WTC11 (cell line): ENCODE measurements at regions not wholly inside any gene's neighbourhood (a gene's known extent, or its start where the extent isn't known, plus 50 kb on each side); places are given as distances from the start of the nearest gene placed in this dataset.

Experiments
- ATAC-seq: fragments of 200-7000 bp; cut with Tn5 transposase; 2 replicates; pipeline ENCODE4 v1.10.0; 2021; ENCODE audit warnings: mild to moderate bottlenecking, moderate library complexity
- CTCF ChIA-PET: fragments of 300-600 bp; sonication (Branson Sonifier 250); formaldehyde crosslinking; loops from one replicate; lab custom pipeline; 2021; ENCODE audit warnings: antibody characterized with exemption; lab: Charles Lee
- POLR2A ChIA-PET: fragments of 350-600 bp; sonication (Branson Sonifier 250); formaldehyde crosslinking; loops from one replicate; lab custom pipeline; 2021; ENCODE audit warnings: antibody characterized with exemption; lab: Charles Lee
- DNase-seq: peaks from one replicate; pipeline ENCODE4 v3.0.0; 2021; ENCODE audit warnings: low spot score
- H3K27ac Mint-ChIP-seq: 2 replicates; pipeline ENCODE4 v1.8.0; 2021; ENCODE audit warnings: mixed read lengths
- H3K27me3 Mint-ChIP-seq: 2 replicates; pipeline ENCODE4 v1.8.0; 2021; ENCODE audit warnings: low read depth, mild to moderate bottlenecking, moderate library complexity, mixed read lengths
- H3K36me3 Mint-ChIP-seq: 2 replicates; pipeline ENCODE4 v1.8.0; 2021; ENCODE audit warnings: mixed read lengths
- H3K4me1 Mint-ChIP-seq: 2 replicates; pipeline ENCODE4 v1.8.0; 2022; ENCODE audit warnings: mixed read lengths
- H3K4me3 Mint-ChIP-seq: 2 replicates; pipeline ENCODE4 v1.8.0; 2021; ENCODE audit warnings: mild to moderate bottlenecking, moderate library complexity, mixed read lengths
- H3K9me3 Mint-ChIP-seq: 2 replicates; pipeline ENCODE4 v1.8.0; 2021; ENCODE audit warnings: mixed read lengths
- AFF4 ChIP-seq: sonication (generic); formaldehyde crosslinking; IDR thresholded peaks from 2 replicates; pipeline ENCODE4 v1.8.1; 2023; ENCODE audit warnings: mild to moderate bottlenecking, missing genetic modification reagents, borderline replicate concordance
- ATF3 ChIP-seq: sonication (generic); formaldehyde crosslinking; conservative IDR thresholded peaks from 2 replicates; pipeline ENCODE4 v1.8.1; 2022; ENCODE audit warnings: mild to moderate bottlenecking, missing genetic modification reagents
- CREM ChIP-seq: sonication (generic); formaldehyde crosslinking; IDR thresholded peaks from 2 replicates; pipeline ENCODE4 v1.8.1; 2022; ENCODE audit warnings: mild to moderate bottlenecking, missing genetic modification reagents, moderate library complexity
- ERG ChIP-seq: fragments of 250-450 bp; sonication (Bioruptor Pico); IDR thresholded peaks from 2 replicates; pipeline ENCODE4 v1.8.0; 2021; ENCODE audit warnings: mild to moderate bottlenecking
- ETV6 ChIP-seq: sonication (generic); formaldehyde crosslinking; IDR thresholded peaks from 2 replicates; pipeline ENCODE4 v1.8.1; 2022; ENCODE audit warnings: mild to moderate bottlenecking, missing genetic modification reagents
- JAZF1 ChIP-seq: fragments of 250-450 bp; sonication (Bioruptor Pico); IDR thresholded peaks from 2 replicates; pipeline ENCODE4 v1.9.0; 2021; ENCODE audit warnings: moderate library complexity, mild to moderate bottlenecking, inconsistent platforms
- KAT7 ChIP-seq: sonication (generic); formaldehyde crosslinking; IDR thresholded peaks from 2 replicates; pipeline ENCODE4 v1.8.1; 2023; ENCODE audit warnings: missing genetic modification reagents, mild to moderate bottlenecking, borderline replicate concordance
- MXD4 ChIP-seq: fragments of 250-450 bp; sonication (Bioruptor Pico); IDR thresholded peaks from 2 replicates; pipeline ENCODE4 v1.8.0; 2021; ENCODE audit warnings: mild to moderate bottlenecking, moderate library complexity, borderline replicate concordance
- NR2C2 ChIP-seq: sonication (generic); formaldehyde crosslinking; IDR thresholded peaks from 2 replicates; pipeline ENCODE4 v1.8.0; 2022; ENCODE audit warnings: mild to moderate bottlenecking, missing genetic modification reagents
- PRRX2 ChIP-seq: fragments of 250-450 bp; sonication (Bioruptor Pico); IDR thresholded peaks from 2 replicates; pipeline ENCODE4 v1.8.0; 2021; ENCODE audit warnings: mild to moderate bottlenecking
- SMAD4 ChIP-seq: sonication (generic); formaldehyde crosslinking; IDR thresholded peaks from 2 replicates; pipeline ENCODE4 v1.8.0; 2022; ENCODE audit warnings: mild to moderate bottlenecking, missing genetic modification reagents
- STAT6 ChIP-seq: sonication (generic); formaldehyde crosslinking; conservative IDR thresholded peaks from 2 replicates; pipeline ENCODE4 v1.8.1; 2023; ENCODE audit warnings: mild to moderate bottlenecking, low read depth, missing genetic modification reagents, moderate library complexity
- TCF7 ChIP-seq: sonication (generic); formaldehyde crosslinking; IDR thresholded peaks from 2 replicates; pipeline ENCODE4 v1.8.0; 2022; ENCODE audit warnings: mild to moderate bottlenecking, low read depth, missing genetic modification reagents, moderate library complexity
- ZNF232 ChIP-seq: sonication (generic); formaldehyde crosslinking; IDR thresholded peaks from 2 replicates; pipeline ENCODE4 v1.8.0; 2022; ENCODE audit warnings: mild to moderate bottlenecking, missing genetic modification reagents
- ZNF317 ChIP-seq: sonication (generic); formaldehyde crosslinking; IDR thresholded peaks from 2 replicates; pipeline ENCODE4 v1.8.1; 2023; ENCODE audit warnings: low read depth, mild to moderate bottlenecking, moderate library complexity, missing genetic modification reagents, borderline replicate concordance
- TF ChIP-seq, protein P1 (sequence below): sonication (generic); formaldehyde crosslinking; IDR thresholded peaks from 2 replicates; pipeline ENCODE4 v1.8.1; 2023; ENCODE audit warnings: mild to moderate bottlenecking, missing genetic modification reagents
- TF ChIP-seq, protein P2 (sequence below): sonication (generic); formaldehyde crosslinking; IDR thresholded peaks from 2 replicates; pipeline ENCODE4 v1.8.1; 2022; ENCODE audit warnings: low read depth, missing genetic modification reagents, borderline replicate concordance
- TF ChIP-seq, protein P3 (sequence below): fragments of 250-450 bp; sonication (Bioruptor Pico); IDR thresholded peaks from 2 replicates; pipeline ENCODE4 v1.9.0; 2021; ENCODE audit warnings: mild to moderate bottlenecking, borderline replicate concordance

DNA sequence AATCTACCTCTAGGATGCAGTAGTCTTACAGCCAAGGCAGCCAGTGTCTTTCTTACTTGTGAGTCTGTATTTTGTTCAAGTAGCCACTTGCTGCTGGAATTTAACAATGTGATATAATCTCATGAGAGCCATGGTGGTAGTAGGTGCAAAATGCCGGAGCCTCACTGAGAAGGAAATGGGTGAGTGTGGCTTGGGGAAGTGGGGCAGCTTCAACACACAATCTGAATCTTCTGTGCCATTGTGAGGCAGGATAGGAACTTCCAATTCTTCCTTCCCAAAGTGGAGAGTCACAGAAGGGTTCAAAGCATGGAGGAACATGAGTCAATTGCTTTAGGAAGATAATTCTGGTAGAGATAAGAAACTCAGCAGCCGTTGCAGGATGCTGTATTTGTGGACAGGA, 158.7 kb upstream of the APCDD1 start:
- H3K27me3 Mint-ChIP-seq = no peaks in the 10 kb centered on the region
- no peak overlapping the region for H3K27ac Mint-ChIP-seq
- peaks cover 6% of the 10 kb centered on the region for H3K9me3 Mint-ChIP-seq
- no peak overlapping the region for H3K4me3 Mint-ChIP-seq
- CTCF ChIA-PET = no interaction called here
- no peak for TF ChIP-seq NR2C2 (CRISPR knock-in tag)
- TF ChIP-seq PRRX2 (CRISPR knock-in tag) = no peak
- TF ChIP-seq TCF7 = no peak
- TF ChIP-seq, protein P1, sequence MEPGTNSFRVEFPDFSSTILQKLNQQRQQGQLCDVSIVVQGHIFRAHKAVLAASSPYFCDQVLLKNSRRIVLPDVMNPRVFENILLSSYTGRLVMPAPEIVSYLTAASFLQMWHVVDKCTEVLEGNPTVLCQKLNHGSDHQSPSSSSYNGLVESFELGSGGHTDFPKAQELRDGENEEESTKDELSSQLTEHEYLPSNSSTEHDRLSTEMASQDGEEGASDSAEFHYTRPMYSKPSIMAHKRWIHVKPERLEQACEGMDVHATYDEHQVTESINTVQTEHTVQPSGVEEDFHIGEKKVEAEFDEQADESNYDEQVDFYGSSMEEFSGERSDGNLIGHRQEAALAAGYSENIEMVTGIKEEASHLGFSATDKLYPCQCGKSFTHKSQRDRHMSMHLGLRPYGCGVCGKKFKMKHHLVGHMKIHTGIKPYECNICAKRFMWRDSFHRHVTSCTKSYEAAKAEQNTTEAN (CRISPR knock-in tag) = no peak
- TF ChIP-seq STAT6 (CRISPR knock-in tag) = no peak
- no peak for TF ChIP-seq ZNF317 (CRISPR knock-in tag)
- TF ChIP-seq, protein P2, sequence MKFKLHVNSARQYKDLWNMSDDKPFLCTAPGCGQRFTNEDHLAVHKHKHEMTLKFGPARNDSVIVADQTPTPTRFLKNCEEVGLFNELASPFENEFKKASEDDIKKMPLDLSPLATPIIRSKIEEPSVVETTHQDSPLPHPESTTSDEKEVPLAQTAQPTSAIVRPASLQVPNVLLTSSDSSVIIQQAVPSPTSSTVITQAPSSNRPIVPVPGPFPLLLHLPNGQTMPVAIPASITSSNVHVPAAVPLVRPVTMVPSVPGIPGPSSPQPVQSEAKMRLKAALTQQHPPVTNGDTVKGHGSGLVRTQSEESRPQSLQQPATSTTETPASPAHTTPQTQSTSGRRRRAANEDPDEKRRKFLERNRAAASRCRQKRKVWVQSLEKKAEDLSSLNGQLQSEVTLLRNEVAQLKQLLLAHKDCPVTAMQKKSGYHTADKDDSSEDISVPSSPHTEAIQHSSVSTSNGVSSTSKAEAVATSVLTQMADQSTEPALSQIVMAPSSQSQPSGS (CRISPR knock-in tag) = no peak
- no peak for TF ChIP-seq JAZF1 (CRISPR knock-in tag)
- TF ChIP-seq SMAD4 = no peak
- no peak for TF ChIP-seq ERG (CRISPR knock-in tag)
- TF ChIP-seq MXD4 = no peak
- TF ChIP-seq KAT7 = no peak
- no peak for TF ChIP-seq ATF3 (CRISPR knock-in tag)
- TF ChIP-seq, protein P3, sequence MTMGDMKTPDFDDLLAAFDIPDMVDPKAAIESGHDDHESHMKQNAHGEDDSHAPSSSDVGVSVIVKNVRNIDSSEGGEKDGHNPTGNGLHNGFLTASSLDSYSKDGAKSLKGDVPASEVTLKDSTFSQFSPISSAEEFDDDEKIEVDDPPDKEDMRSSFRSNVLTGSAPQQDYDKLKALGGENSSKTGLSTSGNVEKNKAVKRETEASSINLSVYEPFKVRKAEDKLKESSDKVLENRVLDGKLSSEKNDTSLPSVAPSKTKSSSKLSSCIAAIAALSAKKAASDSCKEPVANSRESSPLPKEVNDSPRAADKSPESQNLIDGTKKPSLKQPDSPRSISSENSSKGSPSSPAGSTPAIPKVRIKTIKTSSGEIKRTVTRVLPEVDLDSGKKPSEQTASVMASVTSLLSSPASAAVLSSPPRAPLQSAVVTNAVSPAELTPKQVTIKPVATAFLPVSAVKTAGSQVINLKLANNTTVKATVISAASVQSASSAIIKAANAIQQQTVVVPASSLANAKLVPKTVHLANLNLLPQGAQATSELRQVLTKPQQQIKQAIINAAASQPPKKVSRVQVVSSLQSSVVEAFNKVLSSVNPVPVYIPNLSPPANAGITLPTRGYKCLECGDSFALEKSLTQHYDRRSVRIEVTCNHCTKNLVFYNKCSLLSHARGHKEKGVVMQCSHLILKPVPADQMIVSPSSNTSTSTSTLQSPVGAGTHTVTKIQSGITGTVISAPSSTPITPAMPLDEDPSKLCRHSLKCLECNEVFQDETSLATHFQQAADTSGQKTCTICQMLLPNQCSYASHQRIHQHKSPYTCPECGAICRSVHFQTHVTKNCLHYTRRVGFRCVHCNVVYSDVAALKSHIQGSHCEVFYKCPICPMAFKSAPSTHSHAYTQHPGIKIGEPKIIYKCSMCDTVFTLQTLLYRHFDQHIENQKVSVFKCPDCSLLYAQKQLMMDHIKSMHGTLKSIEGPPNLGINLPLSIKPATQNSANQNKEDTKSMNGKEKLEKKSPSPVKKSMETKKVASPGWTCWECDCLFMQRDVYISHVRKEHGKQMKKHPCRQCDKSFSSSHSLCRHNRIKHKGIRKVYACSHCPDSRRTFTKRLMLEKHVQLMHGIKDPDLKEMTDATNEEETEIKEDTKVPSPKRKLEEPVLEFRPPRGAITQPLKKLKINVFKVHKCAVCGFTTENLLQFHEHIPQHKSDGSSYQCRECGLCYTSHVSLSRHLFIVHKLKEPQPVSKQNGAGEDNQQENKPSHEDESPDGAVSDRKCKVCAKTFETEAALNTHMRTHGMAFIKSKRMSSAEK (CRISPR knock-in tag) = no peak
- TF ChIP-seq ZNF232 (CRISPR knock-in tag) = no peak
- TF ChIP-seq AFF4 = no peak
- TF ChIP-seq CREM (CRISPR knock-in tag) = no peak
- no peak for TF ChIP-seq ETV6
- H3K36me3 Mint-ChIP-seq = no peaks in the 10 kb centered on the region
- H3K4me1 Mint-ChIP-seq = no peaks in the 10 kb centered on the region; the same call in 1 of the 2 replicates
- ATAC-seq (no peak), DNase-seq (no peak)
- POLR2A ChIA-PET = no interaction called here
